Kidney epithelial cell (primary cell): ENCODE measurements at regions not wholly inside any gene's neighbourhood (a gene's known extent, or its start where the extent isn't known, plus 50 kb on each side); places are given as distances from the start of the nearest gene placed in this dataset.

Experiments used
- DNase-seq: peaks from one replicate; pipeline ENCODE4 v3.0.0-alpha.2; 2010; ENCODE audit warnings: low read depth
- H3K27me3 ChIP-seq: 2 replicates; pipeline ENCODE4 v1.6.0; 2011; ENCODE audit warnings: low read length; ENCODE audit not compliant: control insufficient read depth, insufficient read depth
- H3K36me3 ChIP-seq: 2 replicates; pipeline ENCODE4 v1.5.1; 2011; ENCODE audit warnings: low read length; ENCODE audit not compliant: control insufficient read depth, insufficient read depth
- H3K4me3 ChIP-seq: 2 replicates; pipeline ENCODE4 v1.5.1; 2011; ENCODE audit warnings: low read depth, mild to moderate bottlenecking, control low read depth, low read length
- CTCF ChIP-seq: IDR thresholded peaks from 2 replicates; pipeline ENCODE4 v1.5.1; 2011; ENCODE audit warnings: mild to moderate bottlenecking, moderate library complexity, low read length, control low read depth, inconsistent platforms; ENCODE audit not compliant: insufficient read depth, poor library complexity, severe bottlenecking

- TF ChIP-seq CTCF, result no peak
Observed at GRCh38 chrX:109863811-109864210, 130.8 kb upstream of the ACSL4 start.

GRCh38 chrX:109871121-109871888 is 131.6 kb upstream of the TMEM164 start:
- no peak for TF ChIP-seq CTCF
- Histone ChIP-seq H3K36me3 (no peaks in the 10 kb centered on the region), H3K27me3 (no peaks in the 10 kb centered on the region), H3K4me3 (no peak overlapping the region)
- DNase-seq, result no peak

More at GRCh38 chrX:109863811-109864210, 130.8 kb upstream of the ACSL4 start:
- no peak for DNase-seq
- Histone ChIP-seq H3K36me3 (no peaks in the 10 kb centered on the region), H3K27me3 (no peaks in the 10 kb centered on the region), H3K4me3 (no peak overlapping the region)

GRCh38 chrX:109872021-109872732 is 130.7 kb upstream of the TMEM164 start:
- H3K4me3 ChIP-seq, result no peak overlapping the region
- no peak for DNase-seq
- no peaks in the 10 kb centered on the region for H3K36me3 ChIP-seq
- no peak for TF ChIP-seq CTCF
- no peaks in the 10 kb centered on the region for H3K27me3 ChIP-seq

GRCh38 chrX:109873574-109873973 is 129.3 kb upstream of the TMEM164 start:
- no peaks in the 10 kb centered on the region for H3K36me3 ChIP-seq
- no peak for TF ChIP-seq CTCF
- no peak overlapping the region for H3K4me3 ChIP-seq
- no peak for DNase-seq
- no peaks in the 10 kb centered on the region for H3K27me3 ChIP-seq

- no peak for DNase-seq
- Histone ChIP-seq H3K27me3 (no peaks in the 10 kb centered on the region), H3K36me3 (no peaks in the 10 kb centered on the region), H3K4me3 (no peak overlapping the region)
- TF ChIP-seq CTCF, result no peak
Observed at GRCh38 chrX:109873983-109874382, 128.9 kb upstream of the TMEM164 start.
